ENCODE measurements at regions not wholly inside any gene's neighbourhood (a gene's known extent, or its start where the extent isn't known, plus 50 kb on each side); places are given as distances from the start of the nearest gene placed in this dataset.

GRCh38 chr7:69435711-69436110 lies 162.6 kb upstream of the AUTS2 start:
- TF ChIP-seq TAF7 (optimal IDR thresholded peaks at IDR 0.05; ENCODE audit: borderline replicate concordance, low read depth, low read length): no peak
- no peak for TF ChIP-seq CTCF (IDR thresholded peaks at IDR 0.05; ENCODE audit: control extremely low read depth in 1 of 3, insufficient read depth in 1 of 3, low read depth in 1 of 3, low read length in 3 of 3)
- no peak for TF ChIP-seq CBX5 (IDR thresholded peaks at IDR 0.05; ENCODE audit: low read depth, low read length)
- no peak for TF ChIP-seq POLR2A (IDR thresholded peaks at IDR 0.05; ENCODE audit: control extremely low read depth in 1 of 2, low read depth in 2 of 2, low read length in 2 of 2)

All from H1 (cell line).